Liver (tissue), 3 donors: ENCODE measurements at regions not wholly inside any gene's neighbourhood (a gene's known extent, or its start where the extent isn't known, plus 50 kb on each side); places are given as distances from the start of the nearest gene placed in this dataset.

Source experiments
- CTCF ChIP-seq: fragments of 150-350 bp; IDR thresholded peaks from 2 replicates; pipeline ENCODE4 v1.5.1; 2017; ENCODE audit warnings: improper control_type of control experiment, low read depth, low read length; ENCODE audit not compliant: missing input control
- GABPA ChIP-seq, 2 donors: IDR thresholded peaks in 1 of 2; conservative IDR thresholded peaks in 1 of 2; 2 replicates each; pipeline ENCODE4 v1.6.1; 2016; ENCODE audit warnings: antibody characterized with exemption in 2 of 2, mild to moderate bottlenecking in 1 of 2, moderate library complexity in 1 of 2
- RAD21 ChIP-seq, 2 donors: IDR thresholded peaks; 2 replicates each; pipeline ENCODE4 v1.6.1; 2016; ENCODE audit warnings: antibody characterized with exemption in 2 of 2, mild to moderate bottlenecking in 2 of 2
- REST ChIP-seq: IDR thresholded peaks from 2 replicates; pipeline ENCODE4 v1.6.1; 2016; ENCODE audit warnings: antibody characterized with exemption, mild to moderate bottlenecking
- SP1 ChIP-seq: IDR thresholded peaks from 2 replicates; pipeline ENCODE4 v1.6.1; 2018; ENCODE audit warnings: antibody characterized with exemption, mild to moderate bottlenecking
- TAF1 ChIP-seq: conservative IDR thresholded peaks from 2 replicates; pipeline ENCODE4 v1.6.1; 2016; ENCODE audit warnings: antibody characterized with exemption, mild to moderate bottlenecking
- YY1 ChIP-seq: IDR thresholded peaks from 2 replicates; pipeline ENCODE4 v1.6.1; 2016; ENCODE audit warnings: antibody characterized with exemption, mild to moderate bottlenecking
- TF ChIP-seq, protein P1 (sequence below): IDR thresholded peaks from 2 replicates; pipeline ENCODE4 v1.6.1; 2016; ENCODE audit warnings: antibody characterized with exemption
- donor health status: healthy.
- donor health status: healthy.

- TF ChIP-seq CTCF (no peak), REST (no peak), TAF1 (no peak), YY1 (no peak), RAD21 (IDR thresholded peaks at IDR 0.05) (no peak), GABPA (IDR thresholded peaks at IDR 0.05 in 1 of 2, conservative IDR thresholded peaks at IDR 0.05 in 1 of 2) (no peak), SP1 (no peak)
- TF ChIP-seq, protein P1, sequence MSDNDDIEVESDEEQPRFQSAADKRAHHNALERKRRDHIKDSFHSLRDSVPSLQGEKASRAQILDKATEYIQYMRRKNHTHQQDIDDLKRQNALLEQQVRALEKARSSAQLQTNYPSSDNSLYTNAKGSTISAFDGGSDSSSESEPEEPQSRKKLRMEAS = no peak
Observed at GRCh38 chr5:3382782-3383181, 212.8 kb upstream of the IRX1 start.
